ENCODE measurements at regions not wholly inside any gene's neighbourhood (a gene's known extent, or its start where the extent isn't known, plus 50 kb on each side); places are given as distances from the start of the nearest gene placed in this dataset.

- TF ChIP-seq CTCF (IDR thresholded peaks at IDR 0.05) (no peak), POLR2A (IDR thresholded peaks at IDR 0.05) (no peak)
Measured at GRCh38 chr13:64223016-64223415, 2807.4 kb upstream of the PCDH20 start.

Measured in ovary (tissue), 3 donors.